Naive thymus-derived CD4-positive, alpha-beta T cell (primary cell): ENCODE measurements at regions not wholly inside any gene's neighbourhood (a gene's known extent, or its start where the extent isn't known, plus 50 kb on each side); places are given as distances from the start of the nearest gene placed in this dataset.
"Not testable (repeated sequence)": the region's sequence is repeated elsewhere in the genome, so short reads cannot be mapped to it uniquely, and the experiment has no call there.

Experiments
- ATAC-seq: fragments of 150-1000 bp; cut with Tn5 transposase; 2 replicates; pipeline ENCODE4 v1.10.0; 2021; ENCODE audit warnings: mild to moderate bottlenecking, moderate library complexity
- CTCF ChIA-PET: fragments of 350-600 bp; sonication (Branson Sonifier 250); formaldehyde crosslinking; loops from one replicate; lab custom pipeline; 2021; ENCODE audit warnings: antibody characterized with exemption; lab: Charles Lee
- POLR2A ChIA-PET: fragments of 350-600 bp; sonication (Branson Sonifier 250); formaldehyde crosslinking; loops from one replicate; lab custom pipeline; 2021; ENCODE audit warnings: antibody characterized with exemption, inconsistent platforms; lab: Charles Lee
- DNase-seq, 9 donors: peaks; one replicate each; pipeline versions ENCODE4 v3.0.0 to v3.0.0-alpha.2; 2020 to 2022; ENCODE audit warnings: mixed read lengths in 1 of 9
- H3K27ac ChIP-seq: one replicate; pipeline ENCODE4 v1.7.0; 2013; ENCODE audit warnings: mild to moderate bottlenecking, low read depth, low read length, moderate library complexity
- H3K27me3 ChIP-seq, 2 donors: one replicate each; pipeline ENCODE4 v1.7.0; 2013; ENCODE audit warnings: low read length in 2 of 2, mild to moderate bottlenecking in 2 of 2, moderate library complexity in 2 of 2; ENCODE audit not compliant: control insufficient read depth in 2 of 2, insufficient read depth in 2 of 2
- H3K36me3 ChIP-seq, 3 experiments: 1 replicate in 2 of 3; 2 replicates in 1 of 3; pipeline ENCODE4 v1.7.0; 2013; ENCODE audit warnings: low read length in 3 of 3, mild to moderate bottlenecking in 3 of 3, moderate library complexity in 1 of 3; ENCODE audit not compliant: insufficient read depth in 3 of 3, control insufficient read depth in 2 of 3
- H3K4me1 ChIP-seq, 2 donors: one replicate each; pipeline ENCODE4 v1.7.0; 2013; ENCODE audit warnings: low read length in 2 of 2, mild to moderate bottlenecking in 2 of 2, moderate library complexity in 1 of 2; ENCODE audit not compliant: control insufficient read depth in 2 of 2, insufficient read depth in 2 of 2
- H3K4me3 ChIP-seq: 2 replicates; pipeline ENCODE4 v1.7.0; 2013; ENCODE audit warnings: mild to moderate bottlenecking, low read length
- H3K9me3 ChIP-seq, 3 experiments: 1 replicate in 2 of 3; 2 replicates in 1 of 3; pipeline ENCODE4 v1.7.0; 2013; ENCODE audit warnings: low read length in 3 of 3; ENCODE audit not compliant: control insufficient read depth in 2 of 3
- H3K27ac Mint-ChIP-seq, 9 donors: one replicate each; pipeline ENCODE4 v1.8.0; 2020 to 2022; ENCODE audit warnings: mixed read lengths in 9 of 9, mild to moderate bottlenecking in 8 of 9, moderate library complexity in 5 of 9, inconsistent platforms in 2 of 9
- H3K27me3 Mint-ChIP-seq, 5 donors: one replicate each; pipeline ENCODE4 v1.8.0; 2021 to 2022; ENCODE audit warnings: mixed read lengths in 5 of 5, mild to moderate bottlenecking in 1 of 5
- H3K36me3 Mint-ChIP-seq, 5 donors: one replicate each; pipeline ENCODE4 v1.8.0; 2020 to 2022; ENCODE audit warnings: mixed read lengths in 5 of 5, mild to moderate bottlenecking in 3 of 5, inconsistent platforms in 1 of 5
- H3K4me1 Mint-ChIP-seq, 7 donors: one replicate each; pipeline ENCODE4 v1.8.0; 2020 to 2022; ENCODE audit warnings: mixed read lengths in 7 of 7, mild to moderate bottlenecking in 3 of 7, inconsistent platforms in 1 of 7
- H3K4me3 Mint-ChIP-seq, 10 donors: one replicate each; pipeline ENCODE4 v1.8.0; 2020 to 2022; ENCODE audit warnings: mild to moderate bottlenecking in 10 of 10, mixed read lengths in 10 of 10, moderate library complexity in 6 of 10, inconsistent platforms in 2 of 10
- H3K9me3 Mint-ChIP-seq, 11 donors: one replicate each; pipeline ENCODE4 v1.8.0; 2020 to 2022; ENCODE audit warnings: mixed read lengths in 11 of 11, mild to moderate bottlenecking in 4 of 11, inconsistent platforms in 1 of 11, moderate library complexity in 1 of 11
- intact Hi-C, 2 donors: fragments of 100-400 bp; cut with micrococcal nuclease; formaldehyde crosslinking; loops; one replicate each; pipeline ENCODE4 v1.15.1; 2023

DNA sequence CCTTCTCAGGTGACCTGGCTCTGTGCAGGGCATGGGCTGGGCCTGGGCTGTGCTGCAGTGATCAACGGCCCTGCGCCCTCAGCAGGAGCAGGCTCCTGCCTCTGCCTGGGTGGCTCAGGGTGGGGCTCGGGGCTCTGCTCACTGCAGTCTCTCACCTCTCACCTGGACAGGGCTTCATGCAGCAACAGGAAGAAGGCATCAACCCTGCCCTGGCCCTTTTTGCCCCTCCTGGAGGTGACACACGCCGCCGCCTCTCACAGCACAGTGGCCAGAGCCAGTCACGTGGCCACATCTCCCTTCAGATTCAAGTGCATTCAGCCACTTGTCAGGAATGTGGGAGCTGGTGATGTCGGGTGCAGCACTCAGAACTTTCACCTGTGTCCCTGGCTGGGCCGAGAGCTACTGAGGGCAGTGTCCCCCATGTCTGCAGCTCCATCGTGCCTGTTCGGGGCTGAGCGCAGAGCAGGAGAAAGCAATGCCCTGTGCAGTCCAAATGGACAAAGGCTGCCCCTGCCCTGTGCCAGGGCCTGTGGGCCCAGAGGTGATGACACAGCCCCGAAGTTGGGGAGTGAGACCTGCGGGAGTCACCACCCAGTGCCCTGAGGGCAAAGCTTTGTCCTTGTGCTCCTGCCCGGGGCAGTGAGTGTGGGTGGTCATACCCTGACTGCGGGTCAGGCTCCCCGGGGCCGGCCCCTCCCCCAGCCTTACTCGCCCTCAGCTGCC, 314.0 kb downstream of the PTPRU start:
- ChIA-PET CTCF (no interaction called here), POLR2A (no interaction called here)
- no peak overlapping the region for H3K27ac ChIP-seq
- intact Hi-C loops = no loop called here
- Mint-ChIP-seq H3K27ac (no peak overlapping the region), H3K9me3 (peaks cover 0 to 5% (median 0%) of the 10 kb centered on the region in 11 donors), H3K36me3 (no peaks in the 10 kb centered on the region), H3K27me3 (peaks cover 0 to 10% (median 0%) of the 10 kb centered on the region in 5 donors), H3K4me1 (no peaks in the 10 kb centered on the region), H3K4me3 (no peak overlapping the region)
- no peak overlapping the region for H3K4me3 ChIP-seq
- no peaks in the 10 kb centered on the region for H3K9me3 ChIP-seq
- no peaks in the 10 kb centered on the region for H3K4me1 ChIP-seq
- no peaks in the 10 kb centered on the region for H3K27me3 ChIP-seq
- no peaks in the 10 kb centered on the region for H3K36me3 ChIP-seq
- DNase-seq = no peak
- ATAC-seq = no peak

DNA sequence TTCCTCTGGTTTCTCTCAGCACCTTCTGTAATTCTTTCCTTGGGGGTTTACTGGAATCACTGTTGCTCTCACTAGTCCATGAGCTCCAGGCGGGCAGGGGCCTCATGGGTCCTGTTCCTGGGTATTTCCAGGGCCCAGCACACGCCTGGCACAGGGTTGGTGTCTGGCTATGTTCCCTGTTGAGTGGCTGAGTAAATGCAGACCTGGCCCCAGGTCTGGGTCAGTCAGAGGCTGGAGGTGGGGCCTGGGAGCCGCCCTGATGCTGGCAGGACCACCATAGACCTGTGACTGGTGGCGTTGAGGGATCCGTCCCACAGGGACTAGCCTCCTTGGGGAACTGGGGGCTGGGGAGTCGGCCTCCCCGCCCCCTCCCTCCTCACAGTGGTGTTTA, 313.4 kb downstream of the PTPRU start:
- intact Hi-C loops, H3K4me3 Mint-ChIP-seq, CTCF ChIA-PET, DNase-seq, H3K27me3 ChIP-seq, H3K4me1 ChIP-seq, H3K27ac ChIP-seq, H3K9me3 ChIP-seq, H3K9me3 Mint-ChIP-seq, ATAC-seq, POLR2A ChIA-PET, H3K36me3 Mint-ChIP-seq, H3K4me1 Mint-ChIP-seq, H3K36me3 ChIP-seq, H3K27ac Mint-ChIP-seq, H3K27me3 Mint-ChIP-seq, H3K4me3 ChIP-seq: not testable (repeated sequence)

DNA sequence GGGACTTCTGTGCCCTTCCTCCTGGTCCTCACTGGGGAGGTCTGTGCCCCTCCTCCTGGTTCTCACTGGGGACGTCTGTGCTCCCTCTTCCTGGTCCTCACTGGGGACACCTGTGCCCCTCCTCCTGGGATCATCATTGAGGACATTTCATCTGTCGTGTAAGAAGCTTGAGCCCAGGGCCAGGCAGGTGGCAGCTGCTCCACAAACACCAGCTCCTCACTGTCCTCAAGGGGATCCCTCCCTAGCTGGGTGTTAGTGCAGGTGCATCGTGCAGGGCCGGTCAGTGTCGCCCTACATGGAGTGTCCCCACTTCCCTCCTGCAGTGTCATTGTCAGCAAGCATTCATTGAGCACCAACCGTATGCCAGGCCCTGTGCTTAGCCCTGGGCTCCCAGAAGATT, 312.7 kb downstream of the PTPRU start:
- no peaks in the 10 kb centered on the region for H3K4me1 ChIP-seq
- no peak for ATAC-seq
- Mint-ChIP-seq H3K27me3 (peaks cover 0 to 10% (median 0%) of the 10 kb centered on the region in 5 donors), H3K27ac (no peak overlapping the region), H3K9me3 (peaks cover 0 to 5% (median 0%) of the 10 kb centered on the region in 11 donors), H3K4me3 (no peak overlapping the region), H3K36me3 (no peaks in the 10 kb centered on the region), H3K4me1 (no peaks in the 10 kb centered on the region)
- H3K27ac ChIP-seq = no peak overlapping the region
- intact Hi-C loops = no loop called here
- POLR2A ChIA-PET = no interaction called here
- no peak overlapping the region for H3K4me3 ChIP-seq
- no peaks in the 10 kb centered on the region for H3K9me3 ChIP-seq
- no peaks in the 10 kb centered on the region for H3K36me3 ChIP-seq
- no peaks in the 10 kb centered on the region for H3K27me3 ChIP-seq
- CTCF ChIA-PET = no interaction called here
- DNase-seq = no peak

DNA sequence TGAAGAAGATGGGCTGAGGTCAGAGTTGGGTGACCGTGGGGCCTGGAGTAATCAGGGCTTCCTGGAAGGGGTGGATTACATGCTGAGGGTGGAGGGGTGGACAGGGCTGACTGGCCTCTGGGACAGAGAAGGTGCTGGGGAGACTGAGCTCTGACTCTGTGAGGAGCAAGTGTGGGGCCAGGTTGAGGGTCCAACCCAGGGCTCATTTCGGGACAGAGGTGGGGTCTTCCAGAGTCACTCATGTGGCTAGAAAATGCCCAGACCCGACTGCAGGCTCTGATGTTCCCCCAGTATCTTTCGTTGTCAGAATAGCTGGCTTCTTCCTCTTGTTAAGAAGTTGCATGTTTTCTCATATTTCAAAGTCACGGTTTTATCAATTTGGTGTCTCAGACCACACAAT, 311.8 kb downstream of the PTPRU start:
- Histone ChIP-seq H3K4me1 (no peaks in the 10 kb centered on the region), H3K27me3 (no peaks in the 10 kb centered on the region), H3K27ac (no peak overlapping the region), H3K4me3 (no peak overlapping the region), H3K9me3 (no peaks in the 10 kb centered on the region), H3K36me3 (no peaks in the 10 kb centered on the region)
- Mint-ChIP-seq H3K27me3 (peaks cover 0 to 10% (median 0%) of the 10 kb centered on the region in 5 donors), H3K4me1 (no peaks in the 10 kb centered on the region), H3K36me3 (no peaks in the 10 kb centered on the region), H3K4me3 (no peak overlapping the region), H3K9me3 (peaks cover 0 to 5% (median 0%) of the 10 kb centered on the region in 11 donors), H3K27ac (no peak overlapping the region)
- ATAC-seq = no peak
- intact Hi-C loops = no loop called here
- CTCF ChIA-PET = no interaction called here
- DNase-seq = no peak
- POLR2A ChIA-PET = no interaction called here

DNA sequence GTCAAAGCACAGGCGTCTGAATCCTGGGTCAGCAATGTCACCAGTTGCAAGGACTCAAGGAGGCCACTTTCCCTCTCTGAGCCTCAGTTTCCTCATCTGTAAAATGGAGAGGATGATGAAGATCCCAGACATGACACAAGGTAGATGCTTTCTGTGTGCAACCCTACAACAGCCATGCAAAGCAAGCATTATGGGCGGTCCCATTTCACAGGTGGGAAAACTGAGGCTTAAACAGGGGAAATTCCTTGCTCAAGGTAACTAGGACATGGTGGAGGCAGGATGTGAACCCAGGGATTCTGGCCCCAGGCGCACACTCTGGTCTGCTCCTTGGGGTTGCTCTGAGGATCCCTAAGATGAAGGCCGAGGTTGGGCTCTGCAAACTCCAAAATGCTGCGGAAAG, 311.0 kb downstream of the PTPRU start:
- Mint-ChIP-seq H3K27ac (no peak overlapping the region), H3K27me3 (peaks cover 0 to 10% (median 0%) of the 10 kb centered on the region in 5 donors), H3K4me1 (no peaks in the 10 kb centered on the region), H3K4me3 (no peak overlapping the region), H3K9me3 (peaks cover 0 to 5% (median 0%) of the 10 kb centered on the region in 11 donors), H3K36me3 (no peaks in the 10 kb centered on the region)
- ChIA-PET CTCF (no interaction called here), POLR2A (no interaction called here)
- Histone ChIP-seq H3K27me3 (no peaks in the 10 kb centered on the region), H3K4me3 (no peak overlapping the region), H3K27ac (no peak overlapping the region), H3K9me3 (no peaks in the 10 kb centered on the region), H3K36me3 (no peaks in the 10 kb centered on the region), H3K4me1 (no peaks in the 10 kb centered on the region)
- no peak for ATAC-seq
- intact Hi-C loops = no loop called here
- no peak for DNase-seq

DNA sequence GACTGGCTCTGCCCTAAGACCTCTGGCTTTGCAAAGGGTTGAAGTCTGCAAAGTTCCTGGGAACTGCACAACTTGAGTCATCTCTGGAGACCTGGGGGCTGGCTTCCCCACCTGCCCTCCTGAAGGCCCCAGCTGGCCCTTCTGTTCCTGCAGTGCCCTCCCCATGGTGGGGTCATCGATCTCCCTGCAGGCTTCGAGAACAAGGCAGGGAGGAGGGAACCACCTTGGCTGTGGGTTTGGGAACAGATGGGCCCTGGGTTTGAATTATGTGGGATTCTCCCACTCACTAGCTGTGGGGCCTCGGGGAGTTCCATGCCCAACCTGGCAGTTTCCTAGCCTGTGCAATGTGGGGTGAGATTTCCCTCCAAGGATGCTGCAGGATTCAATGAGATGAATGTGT, 310.2 kb downstream of the PTPRU start:
- POLR2A ChIA-PET = no interaction called here
- Mint-ChIP-seq H3K4me3 (no peak overlapping the region), H3K9me3 (peaks cover 0 to 5% (median 0%) of the 10 kb centered on the region in 11 donors), H3K27ac (no peak overlapping the region), H3K4me1 (no peaks in the 10 kb centered on the region), H3K36me3 (no peaks in the 10 kb centered on the region), H3K27me3 (peaks cover 0 to 10% (median 0%) of the 10 kb centered on the region in 5 donors)
- DNase-seq (no peak), ATAC-seq (no peak)
- Histone ChIP-seq H3K36me3 (no peaks in the 10 kb centered on the region), H3K9me3 (no peaks in the 10 kb centered on the region), H3K4me3 (no peak overlapping the region), H3K4me1 (no peaks in the 10 kb centered on the region), H3K27me3 (no peaks in the 10 kb centered on the region), H3K27ac (no peak overlapping the region)
- intact Hi-C loops = no loop called here
- CTCF ChIA-PET = no interaction called here

DNA sequence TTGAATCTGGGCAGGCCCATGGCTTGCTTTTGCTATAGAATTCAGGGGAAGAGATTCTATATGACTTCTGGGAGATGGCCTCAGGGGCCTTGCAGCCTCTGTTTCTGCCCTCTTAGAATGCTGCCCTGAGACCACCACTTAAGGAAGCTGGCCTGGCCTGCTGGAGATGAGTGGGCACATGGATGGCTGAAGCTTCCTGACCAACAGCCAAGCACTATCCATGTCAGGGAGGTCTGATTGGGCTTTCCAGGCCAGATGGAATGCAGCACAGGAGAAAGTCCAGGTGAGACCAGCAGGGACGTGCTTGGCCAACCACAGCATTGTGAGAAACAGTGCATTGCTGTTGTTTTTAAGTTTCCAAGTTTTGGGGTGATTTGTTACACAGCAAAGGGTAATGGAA, 308.1 kb downstream of the PTPRU start:
- DNase-seq = no peak
- Histone ChIP-seq H3K9me3 (no peaks in the 10 kb centered on the region), H3K27me3 (no peaks in the 10 kb centered on the region), H3K27ac (no peak overlapping the region), H3K4me3 (no peak overlapping the region), H3K4me1 (no peaks in the 10 kb centered on the region), H3K36me3 (no peaks in the 10 kb centered on the region)
- ChIA-PET CTCF (no interaction called here), POLR2A (no interaction called here)
- Mint-ChIP-seq H3K9me3 (peaks cover 0 to 4% (median 0%) of the 10 kb centered on the region in 11 donors), H3K4me3 (no peak overlapping the region), H3K27ac (no peak overlapping the region), H3K4me1 (no peaks in the 10 kb centered on the region), H3K36me3 (no peaks in the 10 kb centered on the region), H3K27me3 (peaks cover 0 to 5% (median 0%) of the 10 kb centered on the region in 5 donors)
- intact Hi-C loops = no loop called here
- ATAC-seq = no peak
